HEK293 (cell line): ENCODE measurements at regions not wholly inside any gene's neighbourhood (a gene's known extent, or its start where the extent isn't known, plus 50 kb on each side); places are given as distances from the start of the nearest gene placed in this dataset.

Source experiments
- CTCF ChIA-PET: fragments of 350-600 bp; formaldehyde crosslinking; extraction: SDS; loops from one replicate; lab custom pipeline; 2021; ENCODE audit warnings: antibody characterized with exemption; lab: Yijun Ruan, JAX
- POLR2A ChIA-PET: fragments of 300-600 bp; formaldehyde crosslinking; extraction: SDS; loops from one replicate; lab custom pipeline; 2020; ENCODE audit warnings: antibody characterized with exemption, inconsistent platforms; lab: Yijun Ruan, JAX
- H3K27ac ChIP-seq: fragments of 200-500 bp; sonication (Bioruptor generic); 2 replicates; pipeline ENCODE4 v1.5.1; 2014; ENCODE audit warnings: low read depth, low read length, control low read depth, inconsistent platforms; ENCODE audit errors: extremely low read depth
- H3K36me3 ChIP-seq, 2 experiments: fragments of 200-500 bp in 1 of 2; sonication (Bioruptor generic) in 1 of 2; 1 replicate in 1 of 2; 2 replicates in 1 of 2; pipeline ENCODE4 v1.5.1; 2014 to 2017; ENCODE audit warnings: inconsistent platforms in 2 of 2, low read length in 2 of 2; ENCODE audit not compliant: control insufficient read depth in 2 of 2, insufficient read depth in 1 of 2
- H3K4me1 ChIP-seq: fragments of 200-500 bp; sonication (Bioruptor generic); 2 replicates; pipeline ENCODE4 v1.5.1; 2014; ENCODE audit warnings: mild to moderate bottlenecking, low read length, inconsistent platforms; ENCODE audit not compliant: control insufficient read depth, insufficient read depth
- H3K4me3 ChIP-seq: 2 replicates; pipeline ENCODE4 v1.5.1; 2011; ENCODE audit warnings: low read depth, mild to moderate bottlenecking, control low read depth, low read length, moderate library complexity
- H3K9me3 ChIP-seq: fragments of 200-500 bp; sonication (Bioruptor generic); 2 replicates; pipeline ENCODE4 v1.5.1; 2014; ENCODE audit warnings: low read depth, low read length, inconsistent platforms; ENCODE audit not compliant: control insufficient read depth, insufficient read depth
- EGR2 ChIP-seq: fragments of 450-650 bp; formaldehyde crosslinking; IDR thresholded peaks from 2 replicates; pipeline ENCODE4 v1.5.1; 2016; ENCODE audit warnings: low read depth, missing biosample characterization, missing genetic modification characterization
- GLI4 ChIP-seq: fragments of 450-650 bp; formaldehyde crosslinking; IDR thresholded peaks from 2 replicates; pipeline ENCODE4 v1.5.1; 2016; ENCODE audit warnings: missing biosample characterization, missing genetic modification characterization
- GLIS1 ChIP-seq: fragments of 450-650 bp; formaldehyde crosslinking; IDR thresholded peaks from 2 replicates; pipeline ENCODE4 v1.5.1; 2016; ENCODE audit warnings: missing biosample characterization, missing genetic modification characterization
- HOXA7 ChIP-seq: sonication (generic); formaldehyde crosslinking; IDR thresholded peaks from 2 replicates; pipeline ENCODE4 v1.8.1; 2022; ENCODE audit warnings: missing genetic modification reagents, borderline replicate concordance
- HOXD13 ChIP-seq: sonication (generic); formaldehyde crosslinking; IDR thresholded peaks from 2 replicates; pipeline ENCODE4 v1.8.0; 2022; ENCODE audit warnings: missing genetic modification reagents, borderline replicate concordance
- SCRT1 ChIP-seq: fragments of 450-650 bp; formaldehyde crosslinking; IDR thresholded peaks from 2 replicates; pipeline ENCODE4 v1.5.1; 2016; ENCODE audit warnings: missing biosample characterization, missing genetic modification characterization, borderline replicate concordance
- SCRT2 ChIP-seq: fragments of 450-650 bp; formaldehyde crosslinking; IDR thresholded peaks from 2 replicates; pipeline ENCODE4 v1.5.1; 2016; ENCODE audit warnings: missing biosample characterization, missing genetic modification characterization
- YY2 ChIP-seq: fragments of 450-650 bp; formaldehyde crosslinking; IDR thresholded peaks from 2 replicates; pipeline ENCODE4 v1.5.1; 2016; ENCODE audit warnings: missing biosample characterization, missing genetic modification characterization
- ZBTB26 ChIP-seq: fragments of 450-650 bp; formaldehyde crosslinking; optimal IDR thresholded peaks from 2 replicates; pipeline ENCODE3; 2016; ENCODE audit warnings: missing biosample characterization, mild to moderate bottlenecking, missing genetic modification characterization
- ZNF112 ChIP-seq: fragments of 450-650 bp; formaldehyde crosslinking; IDR thresholded peaks from 2 replicates; pipeline ENCODE4 v1.5.0; 2017; ENCODE audit warnings: missing biosample characterization, missing genetic modification characterization
- ZNF132 ChIP-seq: fragments of 450-650 bp; formaldehyde crosslinking; IDR thresholded peaks from 2 replicates; pipeline ENCODE4 v1.5.1; 2017; ENCODE audit warnings: missing biosample characterization, missing genetic modification characterization, borderline replicate concordance
- ZNF426 ChIP-seq: fragments of 450-650 bp; formaldehyde crosslinking; IDR thresholded peaks from 2 replicates; pipeline ENCODE4 v1.5.1; 2017; ENCODE audit warnings: missing biosample characterization, missing genetic modification characterization, mild to moderate bottlenecking, inconsistent platforms, moderate library complexity
- ZNF473 ChIP-seq: fragments of 450-650 bp; formaldehyde crosslinking; IDR thresholded peaks from 2 replicates; pipeline ENCODE4 v1.5.1; 2017; ENCODE audit warnings: missing biosample characterization, missing genetic modification characterization
- ZNF510 ChIP-seq: fragments of 450-650 bp; formaldehyde crosslinking; IDR thresholded peaks from 2 replicates; pipeline ENCODE4 v1.5.1; 2018; ENCODE audit warnings: mild to moderate bottlenecking, missing genetic modification characterization, missing biosample characterization; ENCODE audit not compliant: insufficient replicate concordance
- ZNF664 ChIP-seq: fragments of 450-650 bp; formaldehyde crosslinking; IDR thresholded peaks from 2 replicates; pipeline ENCODE4 v1.5.1; 2016; ENCODE audit warnings: missing biosample characterization, missing genetic modification characterization
- ZNF670 ChIP-seq: fragments of 450-650 bp; formaldehyde crosslinking; IDR thresholded peaks from 2 replicates; pipeline ENCODE4 v1.5.1; 2016; ENCODE audit warnings: missing biosample characterization, missing genetic modification characterization, low read depth
- ZNF704 ChIP-seq: fragments of 450-650 bp; formaldehyde crosslinking; IDR thresholded peaks from 2 replicates; pipeline ENCODE4 v1.5.1; 2016; ENCODE audit warnings: missing biosample characterization, missing genetic modification characterization
- ZNF776 ChIP-seq: fragments of 450-650 bp; formaldehyde crosslinking; IDR thresholded peaks from 2 replicates; pipeline ENCODE4 v1.5.0; 2017; ENCODE audit warnings: missing biosample characterization, missing genetic modification characterization, borderline replicate concordance
- ZNF785 ChIP-seq: fragments of 450-650 bp; formaldehyde crosslinking; IDR thresholded peaks from 2 replicates; pipeline ENCODE4 v1.5.1; 2016; ENCODE audit warnings: missing biosample characterization, missing genetic modification characterization
- ZNF792 ChIP-seq: fragments of 450-650 bp; formaldehyde crosslinking; IDR thresholded peaks from 2 replicates; pipeline ENCODE4 v1.5.1; 2016; ENCODE audit warnings: missing biosample characterization, missing genetic modification characterization
- ZSCAN16 ChIP-seq: fragments of 450-650 bp; formaldehyde crosslinking; IDR thresholded peaks from 2 replicates; pipeline ENCODE4 v1.5.1; 2016; ENCODE audit warnings: missing biosample characterization, missing genetic modification characterization

DNA sequence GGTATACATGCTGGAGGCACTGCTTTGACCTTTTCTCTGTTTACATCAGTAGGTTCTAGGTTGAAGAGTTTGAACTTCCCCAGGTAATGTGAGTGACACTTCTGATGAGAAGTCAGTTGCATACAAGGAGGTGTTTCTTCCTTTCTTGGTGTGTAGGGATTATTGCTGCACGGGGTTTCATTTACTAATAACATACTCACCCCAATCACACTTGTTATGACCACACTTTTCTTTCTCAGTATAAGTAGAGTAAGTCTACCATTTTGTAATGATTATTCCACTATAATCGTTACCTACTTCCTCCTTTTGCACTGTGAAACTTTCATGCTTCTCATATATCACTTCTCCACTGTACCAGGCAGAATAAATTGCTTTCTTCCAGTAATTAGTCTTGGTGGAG, 138.0 kb downstream of the TNFSF13B start:
- Histone ChIP-seq H3K4me3 (no peak overlapping the region), H3K36me3 (no peaks in the 10 kb centered on the region), H3K27ac (no peak overlapping the region), H3K9me3 (no peaks in the 10 kb centered on the region), H3K4me1 (no peaks in the 10 kb centered on the region)
- POLR2A ChIA-PET = no interaction called here
- CTCF ChIA-PET = no interaction called here
- no peak for TF ChIP-seq ZNF670 (tag by site-specific recombination)
- TF ChIP-seq ZNF785 (tag by site-specific recombination) = no peak
- TF ChIP-seq ZNF776 = no peak
- TF ChIP-seq ZNF510 (tag by site-specific recombination) = no peak
- no peak for TF ChIP-seq ZNF132 (tag by site-specific recombination)
- no peak for TF ChIP-seq GLI4 (tag by site-specific recombination)
- TF ChIP-seq EGR2 (tag by site-specific recombination) = no peak
- TF ChIP-seq SCRT1 (tag by site-specific recombination) = no peak
- TF ChIP-seq ZNF473 (tag by site-specific recombination) = no peak
- no peak for TF ChIP-seq HOXA7 (CRISPR knock-in tag)
- TF ChIP-seq YY2 (tag by site-specific recombination) = no peak

DNA sequence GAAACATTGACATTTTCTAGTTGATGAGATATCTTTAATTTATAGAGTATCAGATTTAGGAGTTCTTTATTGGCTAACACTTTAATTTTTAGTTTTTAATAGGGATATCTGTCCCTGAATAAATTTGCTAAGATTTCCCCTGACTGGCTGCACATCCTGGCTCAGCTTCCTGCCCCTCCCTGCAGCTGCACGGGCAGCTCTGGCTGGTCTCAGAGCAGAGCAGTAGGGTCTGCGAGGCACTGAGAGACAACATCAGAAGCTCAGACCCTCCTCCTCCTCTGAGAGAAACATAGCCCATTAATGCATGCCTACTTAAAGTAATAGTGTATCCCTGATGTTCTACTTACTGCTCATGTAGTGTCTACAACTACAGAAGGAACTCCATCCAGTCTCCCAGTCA, 139.2 kb downstream of the TNFSF13B start:
- ChIA-PET POLR2A (no interaction called here), CTCF (no interaction called here)
- Histone ChIP-seq H3K4me3 (no peak overlapping the region), H3K36me3 (no peaks in the 10 kb centered on the region), H3K4me1 (no peaks in the 10 kb centered on the region), H3K27ac (no peak overlapping the region), H3K9me3 (no peaks in the 10 kb centered on the region)
- TF ChIP-seq ZBTB26 (tag by site-specific recombination) (no peak), ZNF664 (tag by site-specific recombination) (no peak)

- CTCF ChIA-PET = no interaction called here
- Histone ChIP-seq H3K36me3 (no peaks in the 10 kb centered on the region), H3K4me1 (no peaks in the 10 kb centered on the region), H3K9me3 (no peaks in the 10 kb centered on the region), H3K27ac (no peak overlapping the region), H3K4me3 (no peak overlapping the region)
- POLR2A ChIA-PET = no interaction called here
- TF ChIP-seq GLIS1 (tag by site-specific recombination) (no peak), ZNF704 (tag by site-specific recombination) (no peak), ZSCAN16 (tag by site-specific recombination) (no peak), ZNF510 (tag by site-specific recombination) (no peak), ZNF112 (tag by site-specific recombination) (no peak), ZNF792 (tag by site-specific recombination) (no peak), ZNF426 (tag by site-specific recombination) (no peak), SCRT2 (tag by site-specific recombination) (no peak), HOXD13 (CRISPR knock-in tag) (no peak)
These were observed 140.2 kb downstream of the TNFSF13B start for GRCh38 chr13:108409730-108410129.
